OCI-LY7 (cell line): ENCODE measurements at regions not wholly inside any gene's neighbourhood (a gene's known extent, or its start where the extent isn't known, plus 50 kb on each side); places are given as distances from the start of the nearest gene placed in this dataset.

ENCODE experiments used
- EZH2phosphoT487 ChIP-seq: fragments of 200-600 bp; sonication (generic); IDR thresholded peaks from 2 replicates; pipeline ENCODE4 v1.6.1; 2018; ENCODE audit warnings: low read depth, borderline replicate concordance, mild to moderate bottlenecking, mixed run types, antibody characterized with exemption, low read length, moderate library complexity, mixed read lengths
- TF ChIP-seq, protein P1 (sequence below): fragments of 200-600 bp; sonication (generic); conservative IDR thresholded peaks from 2 replicates; pipeline ENCODE4 v1.5.1; 2014; ENCODE audit warnings: mild to moderate bottlenecking, antibody characterized with exemption, low read length, moderate library complexity, mixed read lengths

DNA sequence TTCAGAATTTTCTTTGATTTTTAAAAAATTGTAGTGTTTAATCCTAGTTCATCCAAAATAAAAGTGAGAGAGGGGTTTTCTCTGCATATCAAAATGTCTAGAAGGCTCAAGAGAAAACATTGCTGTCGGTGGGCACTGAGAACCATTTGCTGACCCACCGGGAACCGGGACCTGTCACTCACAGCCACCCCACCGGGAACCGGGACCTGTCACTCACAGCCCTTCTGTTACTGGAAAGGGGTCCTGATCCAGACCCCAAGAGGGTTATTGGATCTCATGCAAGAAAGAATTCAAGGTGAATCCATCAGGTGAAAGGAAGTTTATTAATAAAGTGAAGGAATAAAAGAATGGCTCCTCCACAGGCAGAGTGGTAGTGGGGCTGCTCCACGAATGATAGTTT lies 106.0 kb upstream of the SFSWAP start:
- TF ChIP-seq, protein P1, sequence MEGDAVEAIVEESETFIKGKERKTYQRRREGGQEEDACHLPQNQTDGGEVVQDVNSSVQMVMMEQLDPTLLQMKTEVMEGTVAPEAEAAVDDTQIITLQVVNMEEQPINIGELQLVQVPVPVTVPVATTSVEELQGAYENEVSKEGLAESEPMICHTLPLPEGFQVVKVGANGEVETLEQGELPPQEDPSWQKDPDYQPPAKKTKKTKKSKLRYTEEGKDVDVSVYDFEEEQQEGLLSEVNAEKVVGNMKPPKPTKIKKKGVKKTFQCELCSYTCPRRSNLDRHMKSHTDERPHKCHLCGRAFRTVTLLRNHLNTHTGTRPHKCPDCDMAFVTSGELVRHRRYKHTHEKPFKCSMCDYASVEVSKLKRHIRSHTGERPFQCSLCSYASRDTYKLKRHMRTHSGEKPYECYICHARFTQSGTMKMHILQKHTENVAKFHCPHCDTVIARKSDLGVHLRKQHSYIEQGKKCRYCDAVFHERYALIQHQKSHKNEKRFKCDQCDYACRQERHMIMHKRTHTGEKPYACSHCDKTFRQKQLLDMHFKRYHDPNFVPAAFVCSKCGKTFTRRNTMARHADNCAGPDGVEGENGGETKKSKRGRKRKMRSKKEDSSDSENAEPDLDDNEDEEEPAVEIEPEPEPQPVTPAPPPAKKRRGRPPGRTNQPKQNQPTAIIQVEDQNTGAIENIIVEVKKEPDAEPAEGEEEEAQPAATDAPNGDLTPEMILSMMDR, result no peak
- TF ChIP-seq EZH2phosphoT487, result no peak
